ENCODE measurements at regions not wholly inside any gene's neighbourhood (a gene's known extent, or its start where the extent isn't known, plus 50 kb on each side); places are given as distances from the start of the nearest gene placed in this dataset.

DNA sequence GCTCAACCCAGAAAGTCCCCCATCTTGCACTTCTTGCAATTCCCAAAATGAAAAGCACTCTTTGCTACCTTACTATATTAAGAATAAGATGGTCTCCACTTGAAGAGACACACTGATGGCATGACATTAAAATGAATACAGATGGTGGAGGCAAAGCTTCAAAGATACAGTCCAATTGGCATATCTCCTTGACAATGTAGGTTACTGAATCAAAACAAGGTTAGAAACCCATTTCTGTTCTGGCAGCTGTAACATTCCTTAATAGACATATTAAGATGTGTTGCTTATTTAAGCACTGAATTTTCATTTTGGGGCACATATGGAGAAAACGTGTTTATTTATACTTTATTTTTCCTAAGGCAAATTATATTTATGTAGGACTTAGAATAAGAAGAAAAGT, 1262.8 kb upstream of the CDH8 start:
- DNase-seq, result no peak

DNA sequence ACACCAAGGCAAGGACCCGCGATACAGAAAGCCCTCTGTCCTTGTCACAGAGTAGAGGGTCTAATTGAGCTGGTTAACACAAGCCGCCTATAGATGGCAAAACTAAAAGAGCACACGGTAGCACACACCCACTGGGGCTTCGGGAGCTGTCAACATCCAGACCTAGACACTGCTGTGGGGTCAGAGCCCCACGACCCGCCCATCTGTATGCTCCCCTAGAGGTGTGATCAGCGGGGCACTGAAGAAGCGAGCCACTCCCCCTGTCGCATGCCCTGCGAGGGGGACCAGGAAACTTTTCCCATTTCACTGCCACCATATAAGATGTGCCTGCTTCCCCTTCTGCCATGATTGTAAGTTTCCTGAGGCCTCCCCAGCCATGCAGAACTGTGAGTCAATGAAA, 1255.8 kb upstream of the CDH8 start:
- no peak for DNase-seq

DNA sequence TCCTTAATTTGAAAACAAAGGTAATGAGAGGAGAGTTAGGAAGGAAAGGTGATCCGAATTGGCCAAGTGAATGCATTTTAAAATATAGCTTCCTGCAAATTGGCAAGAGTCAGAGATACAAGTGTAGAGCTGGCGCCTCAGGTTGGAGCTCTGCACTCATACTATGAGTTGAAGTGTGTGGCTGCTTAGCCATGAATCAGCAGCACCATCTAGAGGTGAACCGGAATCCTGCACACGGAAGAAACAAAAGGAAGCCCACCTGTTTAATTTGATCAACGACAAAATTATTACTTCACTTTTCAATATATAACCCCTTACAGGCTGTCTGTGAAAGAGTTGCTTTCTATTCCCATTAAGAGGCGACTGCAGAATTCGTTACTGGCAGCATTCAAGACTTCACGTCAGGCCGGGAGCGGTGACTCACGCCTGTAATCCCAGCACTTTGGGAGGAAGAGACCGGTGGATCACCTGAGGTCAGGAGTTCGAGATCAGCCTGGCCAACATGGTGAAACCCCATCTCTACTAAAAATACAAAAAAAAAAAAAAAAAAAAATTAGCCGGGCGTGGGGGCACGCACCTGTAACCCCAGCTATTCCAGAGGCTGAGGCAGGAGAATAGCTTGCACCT, 1253.7 kb upstream of the CDH8 start:
- DNase-seq, result peak; percentile 19

DNA sequence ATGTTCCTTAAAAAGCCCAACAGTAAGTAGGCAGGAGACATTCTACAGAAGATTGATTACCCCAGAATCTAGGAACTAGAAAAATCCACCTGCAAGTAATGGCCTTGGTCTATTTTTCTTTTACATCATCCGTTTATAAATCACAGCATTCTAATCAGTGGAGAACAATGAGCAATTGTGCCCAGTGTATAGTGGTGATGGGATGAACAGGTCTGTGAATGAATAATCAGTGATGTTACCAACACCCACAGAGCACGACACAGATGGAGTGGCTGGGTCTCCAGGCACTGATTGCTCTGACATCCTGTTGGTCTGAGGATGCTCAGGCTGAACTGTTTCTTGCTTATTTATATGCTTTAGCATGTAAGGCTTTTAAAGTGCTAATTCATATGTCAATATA, 1251.2 kb upstream of the CDH8 start:
- DNase-seq, result no peak

DNA sequence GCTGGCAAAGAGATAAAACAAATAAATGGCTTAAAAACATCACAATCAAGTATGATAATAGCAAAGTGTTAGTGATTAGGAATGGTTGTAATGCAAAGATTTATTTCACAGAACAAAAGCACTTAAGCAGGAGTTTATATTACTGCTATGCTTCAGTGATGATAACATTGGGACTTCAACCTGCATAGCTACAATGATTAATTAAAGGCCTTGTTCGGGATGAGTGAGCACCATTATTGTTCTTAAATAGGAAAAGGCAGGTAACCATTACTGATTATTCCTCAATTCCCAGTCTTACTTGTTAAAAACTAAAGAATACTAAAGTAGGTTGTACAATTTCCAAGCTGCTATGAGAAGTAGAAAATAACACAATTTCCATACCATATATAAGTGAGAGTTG, 1247.5 kb upstream of the CDH8 start:
- DNase-seq, result no peak

DNA sequence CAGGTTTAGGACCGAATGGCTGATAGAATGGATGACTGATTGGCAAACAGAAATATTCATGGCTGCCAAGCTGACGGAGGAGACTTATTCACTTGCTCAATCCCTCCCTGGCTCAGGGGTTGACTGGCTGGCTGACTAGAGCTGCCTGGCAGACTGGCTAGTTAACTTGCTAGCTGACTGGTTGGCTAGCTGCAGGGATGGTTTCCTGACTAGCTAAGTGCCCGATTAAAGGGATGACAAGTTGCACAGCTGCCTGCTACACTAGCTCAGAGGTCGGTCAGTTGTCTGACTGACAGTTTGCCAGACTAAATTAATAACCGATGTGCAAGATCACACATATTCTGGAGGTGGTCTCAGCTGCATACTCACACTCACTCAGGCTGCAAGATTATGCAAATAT, 1208.4 kb upstream of the CDH8 start:
- DNase-seq, result no peak

DNA sequence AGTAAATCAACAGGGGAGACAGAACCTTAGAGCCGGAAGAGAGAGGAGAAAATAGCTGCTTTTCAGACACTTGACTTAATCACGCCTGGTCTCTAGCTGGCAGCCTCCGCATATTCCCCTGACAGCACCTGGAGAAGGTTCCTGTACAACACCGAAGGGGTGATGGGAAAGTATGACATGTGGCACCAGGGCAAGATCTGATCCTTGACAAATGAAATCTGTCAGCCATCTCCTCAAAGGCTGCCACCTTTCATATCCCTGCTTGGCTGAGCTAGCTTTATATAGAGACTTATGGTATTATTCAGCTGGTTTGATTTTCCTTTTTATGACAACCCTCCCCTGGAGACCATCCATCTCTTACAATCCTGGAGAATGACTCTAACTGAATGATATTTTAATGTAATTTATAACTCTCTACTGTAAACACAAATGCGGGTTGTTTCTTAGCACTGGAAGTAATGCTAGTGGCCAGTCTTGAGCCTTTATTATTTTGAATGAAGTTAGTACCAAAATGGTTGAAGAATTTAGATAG, 1205.3 kb upstream of the CDH8 start:
- no peak for DNase-seq

DNA sequence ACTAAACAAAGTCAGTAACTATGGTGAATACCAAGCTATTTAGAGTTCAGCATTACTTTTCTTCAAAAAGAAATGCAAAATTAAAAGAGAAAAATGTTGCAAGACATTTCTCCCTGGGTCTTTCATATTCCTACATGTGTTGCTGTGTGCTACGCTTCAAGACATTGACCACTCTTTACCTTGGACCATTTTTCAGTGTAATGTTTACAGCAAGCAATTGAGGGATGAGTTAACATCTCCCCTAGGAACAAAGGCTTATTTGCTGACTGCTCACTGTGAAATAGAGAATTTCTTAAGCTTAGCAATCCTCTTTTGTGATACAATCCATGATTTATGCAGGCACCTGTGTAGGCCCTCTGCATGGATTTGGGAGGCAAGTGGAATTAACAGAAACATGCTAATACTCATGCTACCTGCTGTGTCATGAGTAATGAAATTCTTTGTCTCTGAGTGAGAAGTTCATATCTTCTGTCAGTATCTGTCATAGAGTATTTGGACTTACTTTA, 1202.9 kb upstream of the CDH8 start:
- DNase-seq, result no peak

DNA sequence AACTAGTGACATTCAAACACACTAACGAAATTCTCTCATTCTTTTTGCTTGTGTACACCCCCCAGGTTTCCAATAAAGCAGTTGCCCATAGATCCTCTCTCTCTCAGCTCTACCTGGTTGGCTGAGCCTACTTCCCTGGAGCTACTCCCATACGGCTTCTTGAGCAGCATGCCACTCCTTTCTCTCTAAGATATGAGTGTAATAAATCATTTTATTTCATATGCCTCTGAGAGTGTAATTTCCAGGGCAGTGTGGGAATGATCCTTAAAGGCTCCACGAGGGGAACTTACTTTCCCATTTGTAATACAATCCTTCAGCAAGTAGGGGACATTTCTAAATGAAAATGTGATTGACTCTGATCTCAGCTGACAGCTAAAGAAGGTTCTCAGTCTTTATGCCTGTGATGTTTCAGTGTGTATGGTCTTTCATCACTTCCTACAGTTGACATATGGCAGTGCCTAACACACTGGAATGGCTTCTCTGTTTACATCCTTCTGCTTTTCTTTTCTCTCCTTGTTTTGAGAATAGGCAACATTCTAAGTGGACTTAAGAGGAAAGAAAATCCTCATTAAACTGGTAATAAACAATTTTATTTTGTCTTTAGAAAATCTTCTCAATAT, 1194.3 kb upstream of the CDH8 start:
- DNase-seq, result no peak

DNA sequence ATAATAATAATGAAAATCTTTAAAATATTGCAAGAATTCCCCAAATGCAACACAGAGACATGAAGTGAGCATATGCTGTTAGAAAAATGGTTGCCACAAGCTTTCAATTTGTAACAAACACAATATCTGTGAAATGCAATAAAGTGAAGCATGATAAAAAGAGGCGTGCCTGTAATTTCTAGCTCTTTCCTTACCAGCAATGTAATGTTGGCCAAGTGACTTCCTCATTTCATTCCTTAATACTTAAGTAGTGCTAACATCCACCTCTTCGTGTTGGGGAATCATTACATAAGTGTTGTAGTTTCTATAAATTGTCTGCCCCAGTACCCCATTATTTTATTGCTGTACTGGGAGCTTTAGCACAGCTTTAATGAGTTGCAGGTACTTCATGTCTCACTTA, 1192.0 kb upstream of the CDH8 start:
- DNase-seq, result no peak

DNA sequence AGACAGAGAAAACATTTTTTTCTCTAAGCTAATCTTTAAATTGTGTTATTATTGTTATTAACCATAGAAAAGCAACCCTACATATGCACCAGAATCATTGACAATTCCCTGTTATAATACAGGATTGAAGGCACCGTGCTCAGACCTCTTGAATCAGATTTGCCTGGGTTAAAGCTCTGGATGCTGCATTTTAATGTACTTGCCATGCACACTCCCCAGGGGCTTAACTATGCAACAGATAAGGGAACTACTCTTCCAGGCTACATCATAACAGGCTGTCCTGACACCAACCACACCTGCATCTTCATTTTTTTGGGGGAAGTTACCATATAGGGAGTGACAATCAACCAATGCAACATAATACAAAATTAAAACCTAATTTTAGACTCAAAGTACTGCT, 1187.6 kb upstream of the CDH8 start:
- no peak for DNase-seq

DNA sequence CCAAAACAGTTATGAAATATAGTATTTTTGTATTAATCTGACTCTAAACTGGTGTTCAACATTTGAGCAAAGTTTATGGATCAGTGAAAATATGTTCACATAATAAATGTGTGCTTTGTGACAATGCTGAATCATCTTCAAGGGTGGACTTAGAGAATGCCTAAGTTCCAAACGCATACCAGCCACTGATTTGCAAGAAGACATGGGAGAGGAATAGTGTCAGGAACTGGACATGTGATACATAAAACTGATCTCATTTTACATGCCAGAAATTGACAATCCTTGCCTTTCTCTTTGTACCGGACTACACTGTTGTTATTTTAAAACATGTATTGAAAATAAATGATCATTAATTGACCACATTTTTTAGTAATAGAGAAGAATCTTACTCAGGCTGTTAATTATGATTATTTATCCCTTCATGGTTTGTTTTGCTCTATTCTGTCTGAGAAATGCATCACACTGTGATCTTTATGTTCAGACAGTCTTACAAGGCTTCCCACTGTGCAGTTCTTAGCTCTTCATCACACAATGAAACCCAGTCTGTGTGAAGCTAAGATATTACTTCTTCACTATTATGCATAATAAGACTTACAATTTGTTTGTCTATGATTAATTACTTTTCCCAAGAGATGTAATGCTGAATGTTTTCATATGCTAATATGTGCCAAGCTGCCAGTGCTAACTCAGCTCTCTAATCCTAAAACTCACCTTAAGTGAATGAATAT, 1180.6 kb upstream of the CDH8 start:
- DNase-seq, result no peak

DNA sequence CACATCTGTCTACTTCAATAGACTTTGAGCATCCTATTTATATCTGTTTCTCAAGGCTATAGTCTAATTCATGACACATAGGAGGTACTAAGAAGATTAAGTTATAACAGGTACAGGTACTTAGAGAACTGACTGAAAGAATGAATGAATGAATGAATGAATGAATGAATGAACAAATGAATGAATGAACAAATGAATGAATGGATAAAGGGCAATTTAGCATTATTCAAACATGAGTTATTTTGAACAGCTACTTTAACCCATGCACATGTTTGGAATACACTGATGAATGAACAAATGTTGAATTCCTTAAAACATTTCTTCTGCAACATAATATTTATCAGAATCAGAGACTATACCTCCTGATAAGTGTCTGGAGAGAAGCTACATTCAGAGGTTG, 1165.6 kb upstream of the CDH8 start:
- DNase-seq, result no peak

DNA sequence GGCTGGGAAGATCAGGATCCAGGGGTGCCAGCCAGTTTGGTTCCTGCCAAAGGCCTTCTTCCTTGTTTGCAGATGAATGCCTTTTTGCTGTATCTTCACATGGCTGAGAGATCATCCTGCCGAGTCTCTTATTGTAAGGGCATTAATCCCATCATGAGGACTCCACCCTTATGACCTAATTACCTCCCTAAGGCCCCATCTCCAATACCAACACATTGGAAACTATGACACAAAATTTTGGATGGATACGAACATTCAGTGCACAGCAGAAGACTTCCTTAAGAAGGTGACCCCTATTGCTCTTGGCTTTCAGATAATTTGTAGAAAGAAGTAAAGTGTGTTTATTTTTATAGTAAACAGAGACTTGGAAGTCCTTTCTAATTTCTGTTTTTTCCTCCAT, 1164.7 kb upstream of the CDH8 start:
- DNase-seq, result no peak

DNA sequence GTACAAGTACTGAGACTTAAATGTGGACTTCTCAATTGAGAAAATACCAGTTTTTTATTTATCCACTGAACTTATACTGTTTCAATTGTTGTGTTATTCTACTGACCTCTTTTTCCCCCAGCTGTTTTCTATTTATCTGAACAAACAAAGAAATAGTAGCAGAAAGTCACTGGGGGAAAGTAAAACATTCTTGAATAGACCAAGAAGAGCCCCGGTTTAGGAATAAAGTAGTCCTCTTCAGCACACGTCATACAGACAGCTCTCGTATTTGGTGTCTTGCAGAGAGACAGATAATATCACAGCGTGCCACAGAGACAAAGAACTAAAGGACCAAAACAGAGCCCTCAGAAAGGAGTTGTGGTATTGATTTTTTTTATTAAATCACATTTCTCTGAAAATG, 1159.1 kb upstream of the CDH8 start:
- no peak for DNase-seq

DNA sequence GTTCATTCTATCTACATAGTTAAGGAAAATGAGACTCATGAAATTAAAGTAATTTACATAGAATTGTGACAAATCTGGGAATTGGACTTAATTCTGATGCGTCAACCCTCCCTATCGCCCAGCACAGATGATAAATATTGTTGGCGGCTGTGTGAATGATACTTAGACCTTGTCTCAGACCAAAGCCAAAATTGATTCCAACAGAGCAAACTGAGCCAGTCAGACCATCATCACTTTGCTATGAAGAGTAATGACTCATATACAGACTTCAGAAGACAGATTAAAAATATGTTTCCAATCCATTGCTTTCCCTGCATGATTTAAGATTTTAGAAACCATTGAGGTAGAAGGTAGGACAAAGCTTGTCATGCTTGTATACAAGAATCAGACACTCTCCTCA, 1156.7 kb upstream of the CDH8 start:
- no peak for DNase-seq

DNA sequence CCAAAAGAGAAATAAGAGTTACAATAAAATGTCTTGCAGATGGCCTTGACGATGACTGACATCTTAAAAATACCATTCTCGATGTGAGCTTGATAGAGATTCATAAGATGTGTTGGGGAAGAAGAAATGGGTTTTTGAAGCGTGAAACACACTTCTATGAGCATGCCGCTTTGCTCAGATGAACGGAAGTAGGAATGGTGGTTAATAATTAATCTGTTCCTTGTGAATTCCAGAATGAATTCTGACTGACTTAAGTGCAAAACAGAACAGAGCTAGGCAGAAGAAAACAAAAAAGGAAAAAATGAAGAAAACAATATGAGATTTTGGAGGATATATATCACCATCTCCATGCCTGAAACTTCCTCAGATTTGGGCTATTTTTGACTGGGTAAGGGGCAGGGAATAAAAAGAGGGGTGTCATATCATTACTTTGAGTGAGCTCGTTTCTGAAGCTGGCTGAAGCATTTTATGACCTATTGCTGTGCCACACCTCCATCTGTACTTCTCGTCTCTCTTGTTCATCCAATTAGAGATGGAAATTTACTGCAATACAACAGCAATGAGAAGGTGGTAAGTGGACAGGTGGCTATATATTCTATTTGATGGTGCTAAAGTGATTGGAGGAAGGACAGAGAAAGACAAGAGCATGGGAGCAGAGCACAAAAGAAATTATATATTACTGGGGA, 1152.0 kb upstream of the CDH8 start:
- DNase-seq, result no peak

DNA sequence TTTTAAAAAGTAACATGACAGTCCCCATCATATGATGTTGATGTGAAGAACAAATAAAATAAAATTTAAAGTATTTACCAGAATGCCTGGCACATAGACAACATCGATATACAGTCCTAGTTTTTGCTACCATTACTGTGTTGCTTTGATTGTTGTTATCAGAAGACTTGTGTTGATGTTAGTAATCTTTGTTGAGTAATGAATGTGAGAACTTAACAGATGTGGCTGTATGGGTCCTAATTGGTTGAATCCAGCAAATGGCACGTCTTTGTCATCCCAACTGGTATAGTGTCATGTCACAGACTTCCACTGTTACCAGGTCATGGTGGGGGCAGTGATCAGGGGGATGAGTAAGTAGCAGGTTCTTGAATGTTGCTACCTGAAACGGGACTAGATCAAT, 1151.4 kb upstream of the CDH8 start:
- no peak for DNase-seq

DNA sequence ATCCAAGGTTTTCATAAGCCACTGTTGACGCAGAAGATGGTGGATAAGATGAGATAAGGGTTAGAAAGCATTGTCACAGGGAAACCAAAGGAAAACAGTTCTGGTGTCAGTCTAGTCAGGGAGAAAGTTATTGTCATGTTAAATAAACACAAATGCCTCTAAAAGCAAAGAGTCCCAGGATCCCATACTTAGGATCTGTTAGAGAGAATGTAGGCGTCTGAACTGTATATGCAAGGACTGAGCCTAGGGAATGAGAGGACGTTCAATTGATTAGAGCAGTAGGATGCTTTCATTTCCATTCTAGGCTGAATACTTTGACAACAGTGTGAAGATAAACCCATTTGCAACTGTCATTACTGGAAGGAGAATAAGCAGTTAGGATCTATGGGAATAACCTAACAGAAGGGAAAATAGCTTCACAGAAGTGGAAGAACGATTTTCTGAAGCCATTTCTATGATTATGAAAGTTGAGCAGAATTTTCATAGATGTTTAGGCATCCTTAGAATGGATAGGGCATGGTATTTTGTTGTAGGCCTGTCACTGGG, 1149.1 kb upstream of the CDH8 start:
- no peak for DNase-seq

DNA sequence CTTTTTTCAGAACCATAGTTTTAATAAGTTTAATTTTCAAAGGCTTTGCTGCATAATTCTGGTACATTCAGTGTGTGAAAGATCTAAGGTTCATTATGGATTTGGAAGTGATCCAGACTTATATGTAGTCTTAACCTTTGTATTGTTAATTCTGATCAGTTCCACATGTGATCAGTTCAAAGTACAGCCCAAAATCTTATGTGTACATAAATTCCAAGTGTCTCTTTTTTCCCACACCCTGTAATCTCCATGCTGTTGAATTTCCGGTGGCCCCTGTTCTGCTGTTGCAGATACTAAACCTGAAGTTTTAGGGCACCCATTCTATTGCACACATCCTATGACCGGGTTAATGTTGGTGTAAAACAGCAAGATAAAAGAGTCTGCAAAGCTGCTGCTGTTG, 1147.5 kb upstream of the CDH8 start:
- no peak for DNase-seq

DNA sequence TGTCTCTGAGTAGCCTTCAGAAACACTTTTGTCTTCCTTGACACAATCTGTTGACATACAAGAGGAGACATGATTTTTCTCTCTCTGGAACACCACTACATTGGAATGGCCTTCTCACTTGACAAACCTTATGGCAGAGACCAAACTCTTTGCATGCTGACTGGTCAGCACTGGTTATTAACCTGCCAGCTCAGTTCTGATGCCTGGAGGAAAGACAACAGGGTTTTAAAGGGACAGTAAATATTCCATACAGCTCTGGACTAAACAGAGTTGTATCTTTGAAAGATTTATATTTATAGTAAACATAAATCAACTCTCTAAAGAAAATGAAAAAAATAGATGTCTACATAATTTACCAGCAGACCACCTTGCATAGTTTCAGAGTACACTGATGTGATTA, 1139.1 kb upstream of the CDH8 start:
- no peak for DNase-seq

DNA sequence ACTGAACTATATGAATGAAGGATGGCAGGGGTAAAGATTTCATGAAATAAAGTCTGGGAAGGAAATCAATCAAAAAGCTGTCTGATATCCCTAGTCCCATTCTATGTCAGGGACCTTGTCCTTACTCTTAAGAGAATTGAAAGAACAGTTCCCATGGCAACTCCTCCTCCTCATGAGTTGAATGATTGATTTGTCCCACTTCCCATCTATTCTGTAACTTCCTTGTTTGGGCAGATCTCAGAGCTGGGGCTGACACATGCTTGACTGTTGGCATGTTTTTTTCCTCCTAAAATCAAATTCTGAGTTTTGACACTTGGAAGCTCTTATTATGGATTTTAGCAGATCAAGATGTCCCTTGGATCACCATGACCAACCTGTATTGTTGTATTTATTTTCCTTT, 1138.6 kb upstream of the CDH8 start:
- DNase-seq, result no peak

DNA sequence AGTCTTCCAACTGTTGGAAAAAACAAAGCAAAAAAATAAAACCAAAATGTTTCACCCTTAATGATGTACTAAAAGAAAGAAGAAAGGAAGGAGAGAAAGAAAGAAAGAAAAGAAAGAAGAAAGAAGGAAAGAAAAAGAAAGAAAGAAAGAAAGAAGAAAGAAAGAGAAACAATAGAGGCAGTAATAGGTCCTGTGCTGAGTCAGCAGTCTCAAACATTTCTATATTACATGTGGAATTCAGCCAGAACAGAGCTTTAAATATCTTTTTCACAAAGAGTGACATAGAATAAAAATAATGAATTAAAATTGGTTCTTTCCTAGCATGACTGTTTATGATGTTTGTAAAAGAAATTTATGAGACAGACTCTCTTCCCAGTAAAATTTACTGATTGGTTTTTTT, 1135.3 kb upstream of the CDH8 start:
- no peak for DNase-seq
